ENCODE measurements at regions not wholly inside any gene's neighbourhood (a gene's known extent, or its start where the extent isn't known, plus 50 kb on each side); places are given as distances from the start of the nearest gene placed in this dataset.
"Not testable (repeated sequence)": the region's sequence is repeated elsewhere in the genome, so short reads cannot be mapped to it uniquely, and the experiment has no call there.

DNA sequence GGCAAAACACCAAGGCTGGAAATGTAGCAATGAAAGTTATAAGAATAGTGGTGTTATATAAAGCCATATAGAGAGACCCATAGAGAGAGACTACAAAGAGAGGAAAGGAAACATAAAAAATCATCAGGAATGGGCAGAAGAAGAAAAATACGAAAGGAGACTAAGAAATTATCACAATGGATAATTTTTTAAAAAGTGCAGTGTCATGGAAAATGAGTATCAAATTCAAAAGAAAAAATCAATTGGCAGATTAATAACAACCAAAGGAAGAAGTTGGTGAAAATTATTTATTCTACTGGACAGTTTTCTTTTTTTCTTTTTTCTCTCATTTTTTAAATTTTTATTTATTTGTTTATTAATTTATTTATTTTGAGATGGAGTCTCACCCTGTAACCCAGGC is 1488.4 kb upstream of the WWC1 start:
- H3K27me3 ChIP-seq (ENCODE audit: control insufficient read depth in 1 of 2, insufficient read depth in 2 of 2, low read length in 2 of 2) = no peaks in the 10 kb centered on the region
- BruUV-seq (replicated peaks) = no TSS peak
- no peaks in the 10 kb centered on the region for H4K20me1 ChIP-seq (ENCODE audit: insufficient read depth, low read length)
- CTCF ChIA-PET (ENCODE audit: low intra/inter-chr PET ratio, low total read pairs) = no interaction called here
- H3K9me3 ChIP-seq (ENCODE audit: low read length) = peaks cover 90% of the 10 kb centered on the region
- no peaks in the 10 kb centered on the region for H3K79me2 ChIP-seq (ENCODE audit: insufficient read depth, low read length)
- WGBS (ENCODE audit: low lambda C conversion rate) = 0% methylated on average over 1 of the region's 1 CpG
- no peaks in the 10 kb centered on the region for H3K36me3 ChIP-seq (replicated peaks in 1 of 2; ENCODE audit: control insufficient read depth in 1 of 2, insufficient read depth in 2 of 2, low read length in 2 of 2)
- no peak overlapping the region for H3K4me2 ChIP-seq (ENCODE audit: low read depth, low read length)
- no peak overlapping the region for H3K27ac ChIP-seq (ENCODE audit: extremely low read length, insufficient read depth, low read length)
- H2AFZ ChIP-seq (ENCODE audit: low read length) = no peak overlapping the region
- intact Hi-C loops (cut with micrococcal nuclease; ENCODE audit: unreplicated experiment) = no loop called here
- FAIRE-seq (no peak), ATAC-seq (no peak), DNase-seq (ENCODE audit: low spot score) (no peak)
- no peak overlapping the region for H3K9ac ChIP-seq (ENCODE audit: insufficient read depth, low read depth, low read length)
- H3K4me1 ChIP-seq (ENCODE audit: insufficient read depth, low read length) = no peaks in the 10 kb centered on the region
- H3K4me3 ChIP-seq (replicated peaks in 1 of 3; ENCODE audit: insufficient read depth in 1 of 3, low read depth in 2 of 3, low read length in 3 of 3) = no peak overlapping the region
- POLR2A ChIA-PET = no interaction called here
- no peak for TF ChIP-seq ZNF274 (CRISPR knock-in tag; IDR thresholded peaks at IDR 0.05)
- peak; percentile 37; the same call in 1 of the 2 replicates for TF ChIP-seq MAFF (IDR thresholded peaks at IDR 0.05; ENCODE audit: low read depth, low read length)
- TF ChIP-seq MAFK (conservative IDR thresholded peaks at IDR 0.05 in 1 of 2, IDR thresholded peaks at IDR 0.05 in 1 of 2; ENCODE audit: low read length in 2 of 2) = peak; percentile 26 to 71; a peak in 3 of 4 replicates
- TF ChIP-seq NFE2L2 (IDR thresholded peaks at IDR 0.05; ENCODE audit: low read length) = 0 out of 2 replicates have a peak, but pooled peaks have one; percentile 10
- in situ Hi-C loops (cut with HindIII; ENCODE audit: extremely low pct_ligation_motif_present, low pct_unique_long_range_greater_than_20kb) = no loop called here

- H2AFZ ChIP-seq (ENCODE audit: low read length); ATAC-seq; in situ Hi-C loops (cut with HindIII; ENCODE audit: extremely low pct_ligation_motif_present, low pct_unique_long_range_greater_than_20kb); BruUV-seq (replicated peaks); CTCF ChIA-PET (ENCODE audit: low intra/inter-chr PET ratio, low total read pairs); H3K36me3 ChIP-seq (replicated peaks in 1 of 2; ENCODE audit: control insufficient read depth in 1 of 2, insufficient read depth in 2 of 2, low read length in 2 of 2); H3K4me3 ChIP-seq (replicated peaks in 1 of 3; ENCODE audit: insufficient read depth in 1 of 3, low read depth in 2 of 3, low read length in 3 of 3); H3K4me1 ChIP-seq (ENCODE audit: insufficient read depth, low read length); H4K20me1 ChIP-seq (ENCODE audit: insufficient read depth, low read length); intact Hi-C loops (cut with micrococcal nuclease; ENCODE audit: unreplicated experiment); FAIRE-seq; H3K79me2 ChIP-seq (ENCODE audit: insufficient read depth, low read length); DNase-seq (ENCODE audit: low spot score); H3K27me3 ChIP-seq (ENCODE audit: control insufficient read depth in 1 of 2, insufficient read depth in 2 of 2, low read length in 2 of 2); POLR2A ChIA-PET; H3K4me2 ChIP-seq (ENCODE audit: low read depth, low read length); H3K27ac ChIP-seq (ENCODE audit: extremely low read length, insufficient read depth, low read length); H3K9ac ChIP-seq (ENCODE audit: insufficient read depth, low read depth, low read length): not testable (repeated sequence)
- WGBS (ENCODE audit: low lambda C conversion rate) = 20% methylated on average over 6 of the region's 6 CpGs
- H3K9me3 ChIP-seq (ENCODE audit: low read length) = peaks cover 87% of the 10 kb centered on the region
These were observed 1487.2 kb upstream of the WWC1 start for GRCh38 chr5:166804223-166804622.

- H3K36me3 ChIP-seq (replicated peaks in 1 of 2; ENCODE audit: control insufficient read depth in 1 of 2, insufficient read depth in 2 of 2, low read length in 2 of 2); CTCF ChIA-PET (ENCODE audit: low intra/inter-chr PET ratio, low total read pairs); FAIRE-seq; ATAC-seq; BruUV-seq (replicated peaks); H3K79me2 ChIP-seq (ENCODE audit: insufficient read depth, low read length); H3K27me3 ChIP-seq (ENCODE audit: control insufficient read depth in 1 of 2, insufficient read depth in 2 of 2, low read length in 2 of 2); H2AFZ ChIP-seq (ENCODE audit: low read length); H3K9ac ChIP-seq (ENCODE audit: insufficient read depth, low read depth, low read length); H3K4me1 ChIP-seq (ENCODE audit: insufficient read depth, low read length); H4K20me1 ChIP-seq (ENCODE audit: insufficient read depth, low read length); H3K4me2 ChIP-seq (ENCODE audit: low read depth, low read length); H3K4me3 ChIP-seq (replicated peaks in 1 of 3; ENCODE audit: insufficient read depth in 1 of 3, low read depth in 2 of 3, low read length in 3 of 3); H3K27ac ChIP-seq (ENCODE audit: extremely low read length, insufficient read depth, low read length); DNase-seq (ENCODE audit: low spot score); in situ Hi-C loops (cut with HindIII; ENCODE audit: extremely low pct_ligation_motif_present, low pct_unique_long_range_greater_than_20kb); intact Hi-C loops (cut with micrococcal nuclease; ENCODE audit: unreplicated experiment); POLR2A ChIA-PET: not testable (repeated sequence)
- WGBS (ENCODE audit: low lambda C conversion rate) = 41% methylated on average over 6 of the region's 6 CpGs
- peaks cover 87% of the 10 kb centered on the region for H3K9me3 ChIP-seq (ENCODE audit: low read length)
These were observed 1486.8 kb upstream of the WWC1 start for GRCh38 chr5:166804693-166805092.

GRCh38 chr5:166810093-166810658 is 1481.3 kb upstream of the WWC1 start:
- DNase-seq (ENCODE audit: low spot score); FAIRE-seq; H4K20me1 ChIP-seq (ENCODE audit: insufficient read depth, low read length); H2AFZ ChIP-seq (ENCODE audit: low read length); POLR2A ChIA-PET; H3K27me3 ChIP-seq (ENCODE audit: control insufficient read depth in 1 of 2, insufficient read depth in 2 of 2, low read length in 2 of 2); H3K9ac ChIP-seq (ENCODE audit: insufficient read depth, low read depth, low read length); H3K4me1 ChIP-seq (ENCODE audit: insufficient read depth, low read length); in situ Hi-C loops (cut with HindIII; ENCODE audit: extremely low pct_ligation_motif_present, low pct_unique_long_range_greater_than_20kb); H3K36me3 ChIP-seq (replicated peaks in 1 of 2; ENCODE audit: control insufficient read depth in 1 of 2, insufficient read depth in 2 of 2, low read length in 2 of 2); H3K4me3 ChIP-seq (replicated peaks in 1 of 3; ENCODE audit: insufficient read depth in 1 of 3, low read depth in 2 of 3, low read length in 3 of 3); BruUV-seq (replicated peaks); intact Hi-C loops (cut with micrococcal nuclease; ENCODE audit: unreplicated experiment); H3K4me2 ChIP-seq (ENCODE audit: low read depth, low read length); CTCF ChIA-PET (ENCODE audit: low intra/inter-chr PET ratio, low total read pairs); ATAC-seq; H3K27ac ChIP-seq (ENCODE audit: extremely low read length, insufficient read depth, low read length); H3K79me2 ChIP-seq (ENCODE audit: insufficient read depth, low read length): not testable (repeated sequence)
- peaks cover 60% of the 10 kb centered on the region for H3K9me3 ChIP-seq (ENCODE audit: low read length)
- 48% methylated on average over 11 of the region's 28 CpGs for WGBS (ENCODE audit: low lambda C conversion rate)
